ENCODE measurements at regions not wholly inside any gene's neighbourhood (a gene's known extent, or its start where the extent isn't known, plus 50 kb on each side); places are given as distances from the start of the nearest gene placed in this dataset.

DNA sequence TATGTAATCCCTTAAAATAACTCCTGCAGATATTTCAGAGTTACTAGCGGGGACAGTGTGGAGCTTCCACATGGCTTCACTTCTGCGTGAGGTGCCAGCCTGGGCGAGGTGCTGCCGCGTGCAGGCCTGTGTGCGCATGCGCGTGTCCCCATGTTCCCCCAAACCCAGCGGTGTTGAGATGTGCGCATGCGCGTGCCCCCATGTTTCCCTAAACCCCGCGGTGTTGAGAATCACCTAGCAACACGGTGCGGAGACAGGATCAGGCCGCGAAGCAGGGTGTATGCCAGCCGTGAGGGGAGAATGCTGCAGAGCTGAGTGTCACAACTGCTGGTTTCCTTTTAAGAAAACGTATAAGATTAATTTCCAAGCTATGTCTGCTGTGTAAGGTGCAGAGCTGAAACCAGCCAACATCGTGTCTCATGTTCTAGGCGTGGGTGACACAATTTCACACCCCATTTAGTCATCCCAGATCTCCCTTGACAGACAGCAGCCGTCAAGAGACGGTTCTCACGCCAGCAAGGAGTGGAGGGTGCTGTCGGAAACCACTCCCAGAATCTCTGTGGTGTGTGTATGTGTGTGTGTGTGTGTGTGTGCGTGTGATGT is 71.9 kb upstream of the ADARB2 start:
- peak; percentile 89 for DNase-seq (ENCODE audit: low read depth)

DNA sequence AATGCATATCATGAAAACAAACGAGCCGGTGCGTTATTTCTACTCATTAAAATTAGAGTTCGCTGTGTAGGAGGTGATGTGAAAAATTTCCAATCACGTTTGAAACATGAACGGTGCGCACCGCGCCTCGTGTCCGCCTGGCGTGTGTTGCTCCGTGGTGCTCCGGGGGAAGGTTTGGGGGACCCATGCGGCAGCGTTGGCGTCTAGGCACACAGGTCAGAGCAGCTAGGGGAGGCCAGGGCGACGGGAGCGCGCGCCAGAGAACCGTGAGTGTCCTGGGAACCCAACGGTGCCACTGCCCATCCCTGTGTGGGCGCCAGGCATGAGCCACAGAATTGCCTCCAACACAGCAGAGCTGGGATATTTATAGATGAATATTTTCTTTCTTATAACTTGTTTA is 70.6 kb upstream of the ADARB2 start:
- no peak for DNase-seq (ENCODE audit: low read depth)

DNA sequence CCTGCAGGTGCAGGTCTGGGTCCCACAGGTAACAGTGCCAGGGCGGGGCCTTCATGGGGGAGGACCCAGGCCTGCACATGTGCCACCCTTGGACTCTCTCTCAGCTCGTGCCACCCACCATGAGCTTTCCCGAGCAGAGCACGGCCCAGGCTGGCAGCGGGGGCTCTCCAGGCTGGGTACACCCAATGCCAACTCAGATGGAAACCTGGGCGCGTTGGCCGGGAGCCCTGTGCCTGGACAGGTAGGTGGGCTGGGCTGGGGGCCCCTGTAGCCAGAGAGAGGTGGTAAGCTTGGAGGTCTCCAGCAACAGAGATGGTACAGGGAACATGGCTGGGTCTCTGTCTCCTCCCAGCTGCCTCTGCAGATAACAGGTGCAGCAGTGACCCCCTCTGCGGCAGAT is 69.9 kb upstream of the ADARB2 start:
- DNase-seq (ENCODE audit: low read depth), result no peak

DNA sequence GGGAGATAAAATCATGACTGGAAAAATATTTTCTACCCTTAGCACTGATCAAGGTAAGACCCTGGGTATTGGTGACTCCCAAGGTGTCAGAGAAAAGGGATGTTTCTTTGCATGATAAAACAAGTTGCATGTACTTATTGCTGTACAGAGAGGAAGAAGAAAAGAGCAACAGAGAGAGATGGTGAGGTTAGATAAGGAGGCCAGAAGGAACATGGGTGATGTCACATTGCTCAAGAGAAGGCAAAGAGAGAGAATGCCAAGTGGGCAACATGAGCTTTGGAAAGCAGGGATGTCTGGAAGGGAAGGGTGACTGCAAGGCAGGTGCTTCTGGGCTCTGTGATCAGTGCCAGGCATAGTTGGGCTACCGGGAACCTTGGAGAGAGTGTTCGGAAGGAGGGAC is 65.1 kb upstream of the ADARB2 start:
- no peak for DNase-seq (ENCODE audit: low read depth)

DNA sequence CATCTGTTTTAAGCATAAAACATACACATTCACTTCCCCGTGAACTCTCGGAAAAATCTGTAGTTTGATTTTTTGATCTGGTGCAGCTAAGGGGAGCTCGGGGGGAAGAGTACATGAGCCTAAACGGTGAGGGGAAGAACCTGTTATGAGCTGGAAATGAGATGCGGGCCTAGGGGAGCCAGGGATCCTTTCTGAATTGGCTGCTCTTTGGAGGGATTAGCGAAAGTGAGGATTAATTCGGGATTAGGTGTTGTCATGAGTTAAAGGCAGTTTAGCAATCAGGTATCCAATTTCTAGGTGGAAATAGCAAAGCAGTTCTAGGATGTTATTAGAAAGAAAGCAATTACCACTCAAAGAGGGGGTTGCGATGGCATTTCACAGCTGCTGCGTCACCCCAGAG is 51.1 kb upstream of the ADARB2 start:
- DNase-seq (ENCODE audit: low read depth), result no peak
